Activated CD4-positive, alpha-beta T cell treated with anti-CD3 and anti-CD28 coated beads, Interleukin-2, amount 10 ng/mL, durations not matched to agents 7 days and 5 days (primary cell): ENCODE measurements at regions not wholly inside any gene's neighbourhood (a gene's known extent, or its start where the extent isn't known, plus 50 kb on each side); places are given as distances from the start of the nearest gene placed in this dataset.
"Not testable (repeated sequence)": the region's sequence is repeated elsewhere in the genome, so short reads cannot be mapped to it uniquely, and the experiment has no call there.

Experiments used
- CTCF ChIA-PET: fragments of 350-600 bp; sonication (Branson Sonifier 250); formaldehyde crosslinking; loops from one replicate; lab custom pipeline; 2021; ENCODE audit warnings: antibody characterized with exemption; lab: Charles Lee
- POLR2A ChIA-PET: fragments of 350-600 bp; sonication (Branson Sonifier 250); formaldehyde crosslinking; loops from one replicate; lab custom pipeline; 2021; ENCODE audit warnings: antibody characterized with exemption; lab: Charles Lee
- DNase-seq: peaks from one replicate; pipeline ENCODE4 v3.0.0-alpha.2; 2020
- H3K27ac Mint-ChIP-seq: one replicate; pipeline ENCODE4 v1.8.0; 2021; ENCODE audit warnings: mild to moderate bottlenecking, moderate library complexity, mixed read lengths
- H3K27me3 Mint-ChIP-seq: one replicate; pipeline ENCODE4 v1.8.0; 2021; ENCODE audit warnings: mixed read lengths
- H3K36me3 Mint-ChIP-seq: one replicate; pipeline ENCODE4 v1.8.0; 2021; ENCODE audit warnings: low read depth, mixed read lengths
- H3K4me1 Mint-ChIP-seq: one replicate; pipeline ENCODE4 v1.8.0; 2021; ENCODE audit warnings: mixed read lengths
- H3K4me3 Mint-ChIP-seq: one replicate; pipeline ENCODE4 v1.8.0; 2021; ENCODE audit warnings: mild to moderate bottlenecking, moderate library complexity, mixed read lengths
- H3K9me3 Mint-ChIP-seq: one replicate; pipeline ENCODE4 v1.8.0; 2021; ENCODE audit warnings: mixed read lengths

DNA sequence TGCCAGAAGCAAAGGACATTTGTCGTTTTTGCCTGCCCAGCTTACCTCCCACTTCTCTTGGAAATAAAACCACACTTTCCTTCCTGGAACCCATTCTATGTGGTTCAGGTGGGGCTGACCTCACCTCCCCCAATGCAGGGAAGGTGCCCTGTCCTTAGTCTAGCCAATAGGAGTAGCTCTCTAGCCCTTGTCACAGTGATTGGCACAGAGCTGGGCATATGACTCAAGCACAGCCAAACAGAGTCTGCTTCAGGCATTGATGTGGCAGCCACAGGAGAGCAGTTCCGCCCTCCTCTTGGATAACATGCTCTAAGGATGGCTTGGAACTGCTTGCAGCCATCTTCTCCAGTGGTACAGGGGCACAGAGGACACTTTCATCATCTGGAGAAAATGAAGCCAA is 134.0 kb downstream of the LRIG2 start:
- Mint-ChIP-seq H3K27ac (no peak overlapping the region), H3K27me3 (peaks cover 2% of the 10 kb centered on the region), H3K9me3 (no peaks in the 10 kb centered on the region), H3K4me3 (no peak overlapping the region), H3K4me1 (no peaks in the 10 kb centered on the region), H3K36me3 (no peaks in the 10 kb centered on the region)
- POLR2A ChIA-PET, result interaction anchor here (0.6 kb wide), 1 partner anchor 10 kb away, joined by 3 read pairs; no protein-coding TSS in a partner anchor
- DNase-seq, result no peak
- CTCF ChIA-PET, result no interaction called here

GRCh38 chr1:113207457-113207856 is 134.5 kb downstream of the LRIG2 start:
- ChIA-PET CTCF (no interaction called here), POLR2A (interaction anchor here (0.6 kb wide), 1 partner anchor 10 kb away, joined by 3 read pairs; no protein-coding TSS in a partner anchor)
- H3K27ac Mint-ChIP-seq, result no peak overlapping the region
- H3K4me3 Mint-ChIP-seq, result no peak overlapping the region
- no peaks in the 10 kb centered on the region for H3K9me3 Mint-ChIP-seq
- no peaks in the 10 kb centered on the region for H3K4me1 Mint-ChIP-seq
- peaks cover 2% of the 10 kb centered on the region for H3K27me3 Mint-ChIP-seq
- no peak for DNase-seq
- H3K36me3 Mint-ChIP-seq, result no peaks in the 10 kb centered on the region

GRCh38 chr1:113208425-113208824 is 135.4 kb downstream of the LRIG2 start:
- POLR2A ChIA-PET, H3K9me3 Mint-ChIP-seq, CTCF ChIA-PET, H3K36me3 Mint-ChIP-seq, DNase-seq, H3K4me1 Mint-ChIP-seq, H3K27me3 Mint-ChIP-seq, H3K4me3 Mint-ChIP-seq, H3K27ac Mint-ChIP-seq: not testable (repeated sequence)

DNA sequence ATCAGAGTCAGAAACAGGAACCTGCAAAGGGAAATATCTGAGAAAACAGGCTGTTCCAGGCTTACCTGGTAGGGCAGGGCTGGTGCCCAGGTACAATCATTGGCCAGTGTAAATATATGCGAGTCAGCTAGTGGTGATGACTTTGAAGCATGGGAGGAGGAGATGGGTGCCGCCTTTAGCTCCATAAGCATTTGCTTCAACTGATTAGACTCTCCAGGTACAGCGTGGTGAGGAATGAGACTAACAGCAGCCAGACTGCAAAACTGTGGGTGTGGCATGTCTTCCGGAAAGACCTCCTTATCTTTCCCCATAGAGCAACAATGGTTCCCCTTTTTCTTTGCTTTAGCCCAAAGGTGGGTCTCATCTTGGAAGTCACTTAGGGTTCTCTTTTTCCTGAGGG is 137.2 kb downstream of the LRIG2 start:
- no peak for DNase-seq
- POLR2A ChIA-PET, result no interaction called here
- H3K27ac Mint-ChIP-seq, result no peak overlapping the region
- no peaks in the 10 kb centered on the region for H3K4me1 Mint-ChIP-seq
- no peaks in the 10 kb centered on the region for H3K36me3 Mint-ChIP-seq
- no peak overlapping the region for H3K4me3 Mint-ChIP-seq
- no peaks in the 10 kb centered on the region for H3K9me3 Mint-ChIP-seq
- CTCF ChIA-PET, result no interaction called here
- H3K27me3 Mint-ChIP-seq, result peaks cover 2% of the 10 kb centered on the region

GRCh38 chr1:113211467-113211866 is 138.5 kb downstream of the LRIG2 start:
- CTCF ChIA-PET, result interaction anchor here (1.3 kb wide), 1 partner anchor 9 kb away, joined by 3 read pairs; no protein-coding TSS in a partner anchor
- Mint-ChIP-seq H3K4me1 (no peaks in the 10 kb centered on the region), H3K27me3 (no peaks in the 10 kb centered on the region), H3K4me3 (no peak overlapping the region), H3K27ac (no peak overlapping the region), H3K36me3 (no peaks in the 10 kb centered on the region), H3K9me3 (no peaks in the 10 kb centered on the region)
- POLR2A ChIA-PET, result no interaction called here
- DNase-seq, result no peak

DNA sequence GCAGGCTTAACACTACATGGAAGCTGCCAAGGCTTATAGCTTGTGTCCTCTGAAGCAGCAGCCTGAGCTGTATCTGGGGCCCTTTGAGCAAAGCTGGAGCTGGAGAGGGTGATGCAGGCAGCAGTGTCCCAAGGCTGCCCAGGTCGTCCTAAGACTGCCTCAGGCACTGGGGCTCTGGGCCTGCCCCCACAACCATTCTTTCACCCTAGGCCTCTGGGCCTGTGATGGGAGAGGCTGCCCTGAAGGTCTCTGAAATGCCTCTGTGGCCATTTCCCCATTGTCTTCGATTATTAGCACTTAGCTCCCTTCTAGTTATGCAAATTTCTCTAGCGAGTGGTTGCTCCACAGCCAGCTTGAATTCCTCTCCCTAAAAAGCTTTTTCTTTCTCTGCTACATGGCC is 142.0 kb downstream of the LRIG2 start:
- H3K27me3 Mint-ChIP-seq, result no peaks in the 10 kb centered on the region
- H3K4me3 Mint-ChIP-seq, result no peak overlapping the region
- H3K27ac Mint-ChIP-seq, result no peak overlapping the region
- no peaks in the 10 kb centered on the region for H3K4me1 Mint-ChIP-seq
- DNase-seq, result no peak
- H3K36me3 Mint-ChIP-seq, result no peaks in the 10 kb centered on the region
- H3K9me3 Mint-ChIP-seq, result no peaks in the 10 kb centered on the region
- ChIA-PET CTCF (interaction anchor here (0.8 kb wide), 1 partner anchor 11 kb away, joined by 3 read pairs; no protein-coding TSS in a partner anchor), POLR2A (no interaction called here)

GRCh38 chr1:113216664-113217063 is 143.7 kb downstream of the LRIG2 start:
- CTCF ChIA-PET, result no interaction called here
- POLR2A ChIA-PET, result no interaction called here

DNA sequence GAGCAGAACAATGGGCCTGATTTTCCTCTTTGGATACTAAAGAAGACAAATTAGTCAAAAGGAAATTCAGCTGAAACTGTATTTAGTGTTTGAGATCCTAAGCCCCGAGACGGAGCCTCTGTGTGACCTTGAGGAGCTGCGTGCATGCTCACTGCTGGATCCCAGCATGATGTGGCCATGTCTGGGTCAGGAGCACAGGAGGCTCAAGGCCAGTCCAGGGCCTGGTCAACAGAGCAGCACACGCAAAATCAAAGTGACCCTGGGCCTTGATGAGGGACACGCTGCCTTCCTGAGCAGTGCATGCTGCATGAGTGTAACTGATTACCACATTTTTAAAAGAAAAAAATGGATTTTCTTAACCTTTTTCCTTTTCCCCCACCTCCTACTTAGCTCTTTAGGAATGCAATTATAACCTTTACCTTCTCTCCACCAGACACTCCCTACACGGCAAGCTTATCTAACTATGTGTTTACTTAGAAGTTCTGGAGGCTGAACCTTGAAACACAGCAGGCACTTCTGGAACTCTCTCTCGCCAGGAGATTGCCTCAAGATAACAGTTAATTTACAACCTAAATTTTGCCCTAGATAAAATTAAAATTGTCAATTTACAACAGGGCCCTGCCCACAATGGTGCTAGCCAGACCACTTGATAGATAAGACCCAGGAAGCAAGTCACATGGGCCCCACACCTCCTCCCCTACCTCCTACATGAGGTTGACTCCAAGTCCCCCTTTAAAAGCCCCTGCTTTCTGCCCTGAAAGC is 144.6 kb downstream of the LRIG2 start:
- Mint-ChIP-seq H3K4me1 (no peaks in the 10 kb centered on the region), H3K27ac (no peak overlapping the region), H3K9me3 (no peaks in the 10 kb centered on the region), H3K4me3 (no peak overlapping the region), H3K27me3 (no peaks in the 10 kb centered on the region), H3K36me3 (no peaks in the 10 kb centered on the region)
- ChIA-PET CTCF (no interaction called here), POLR2A (no interaction called here)
- DNase-seq, result no peak

More at GRCh38 chr1:113216664-113217063, 143.7 kb downstream of the LRIG2 start:
- Mint-ChIP-seq H3K4me1 (no peaks in the 10 kb centered on the region), H3K27ac (no peak overlapping the region), H3K27me3 (no peaks in the 10 kb centered on the region), H3K36me3 (no peaks in the 10 kb centered on the region), H3K9me3 (no peaks in the 10 kb centered on the region), H3K4me3 (no peak overlapping the region)
- DNase-seq, result no peak

DNA sequence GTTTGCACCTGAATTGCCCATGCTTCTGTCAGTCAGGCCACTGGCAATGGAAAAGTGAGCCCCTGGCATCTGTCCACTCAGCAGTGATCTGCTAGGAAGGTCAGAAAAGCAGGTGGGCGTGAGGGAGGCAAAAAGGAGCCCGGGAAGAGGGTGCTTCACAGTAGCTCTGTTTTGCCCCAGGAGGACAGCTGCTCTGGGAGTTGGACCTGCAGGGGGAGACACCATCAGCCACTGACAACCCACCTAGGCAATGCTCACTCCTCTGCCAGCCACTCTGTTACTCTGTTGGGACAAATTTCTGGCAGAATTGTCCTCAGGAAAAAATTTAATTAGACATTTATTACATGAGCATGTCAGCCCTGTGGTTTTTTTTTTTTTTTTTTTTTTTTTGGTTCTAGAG is 146.4 kb downstream of the LRIG2 start:
- no peaks in the 10 kb centered on the region for H3K36me3 Mint-ChIP-seq
- POLR2A ChIA-PET, result no interaction called here
- H3K27me3 Mint-ChIP-seq, result no peaks in the 10 kb centered on the region
- CTCF ChIA-PET, result no interaction called here
- no peaks in the 10 kb centered on the region for H3K4me1 Mint-ChIP-seq
- H3K27ac Mint-ChIP-seq, result no peak overlapping the region
- H3K9me3 Mint-ChIP-seq, result no peaks in the 10 kb centered on the region
- no peak overlapping the region for H3K4me3 Mint-ChIP-seq
- DNase-seq, result no peak

- no peak for DNase-seq
- Mint-ChIP-seq H3K4me3 (no peak overlapping the region), H3K9me3 (no peaks in the 10 kb centered on the region), H3K4me1 (no peaks in the 10 kb centered on the region), H3K27me3 (no peaks in the 10 kb centered on the region), H3K27ac (no peak overlapping the region), H3K36me3 (no peaks in the 10 kb centered on the region)
- POLR2A ChIA-PET, result no interaction called here
- CTCF ChIA-PET, result interaction anchor here (0.9 kb wide), 1 partner anchor 12 kb away, joined by 3 read pairs; no protein-coding TSS in a partner anchor
Observed at GRCh38 chr1:113219828-113220227, 146.8 kb downstream of the LRIG2 start.

GRCh38 chr1:113223040-113223439 is 150.0 kb downstream of the LRIG2 start:
- POLR2A ChIA-PET, result no interaction called here
- Mint-ChIP-seq H3K27ac (no peak overlapping the region), H3K4me3 (no peak overlapping the region), H3K9me3 (peaks cover 2% of the 10 kb centered on the region), H3K27me3 (peaks cover 5% of the 10 kb centered on the region), H3K4me1 (no peaks in the 10 kb centered on the region), H3K36me3 (no peaks in the 10 kb centered on the region)
- no peak for DNase-seq
- CTCF ChIA-PET, result no interaction called here

- Mint-ChIP-seq H3K27me3 (peaks cover 7% of the 10 kb centered on the region), H3K27ac (no peak overlapping the region), H3K4me3 (no peak overlapping the region), H3K9me3 (peaks cover 2% of the 10 kb centered on the region), H3K36me3 (no peaks in the 10 kb centered on the region), H3K4me1 (no peaks in the 10 kb centered on the region)
- ChIA-PET CTCF (interaction anchor here (0.7 kb wide), 1 partner anchor 13 kb away, joined by 4 read pairs; no protein-coding TSS in a partner anchor), POLR2A (no interaction called here)
- no peak for DNase-seq
Observed at GRCh38 chr1:113223546-113223945, 150.5 kb downstream of the LRIG2 start.

GRCh38 chr1:113226148-113226547 is 153.2 kb downstream of the LRIG2 start:
- Mint-ChIP-seq H3K4me3 (no peak overlapping the region), H3K9me3 (peaks cover 2% of the 10 kb centered on the region), H3K27me3 (peaks cover 18% of the 10 kb centered on the region), H3K4me1 (no peaks in the 10 kb centered on the region), H3K27ac (no peak overlapping the region), H3K36me3 (no peaks in the 10 kb centered on the region)
- DNase-seq, result no peak
- POLR2A ChIA-PET, result no interaction called here
- CTCF ChIA-PET, result interaction anchor here (0.6 to 1.0 kb wide), 3 partner anchors 9 to 140 kb away, joined by 3 to 4 read pairs (median 3); no protein-coding TSS in a partner anchor
